ENCODE measurements at regions not wholly inside any gene's neighbourhood (a gene's known extent, or its start where the extent isn't known, plus 50 kb on each side); places are given as distances from the start of the nearest gene placed in this dataset.
"Not testable (repeated sequence)": the region's sequence is repeated elsewhere in the genome, so short reads cannot be mapped to it uniquely, and the experiment has no call there.

DNA sequence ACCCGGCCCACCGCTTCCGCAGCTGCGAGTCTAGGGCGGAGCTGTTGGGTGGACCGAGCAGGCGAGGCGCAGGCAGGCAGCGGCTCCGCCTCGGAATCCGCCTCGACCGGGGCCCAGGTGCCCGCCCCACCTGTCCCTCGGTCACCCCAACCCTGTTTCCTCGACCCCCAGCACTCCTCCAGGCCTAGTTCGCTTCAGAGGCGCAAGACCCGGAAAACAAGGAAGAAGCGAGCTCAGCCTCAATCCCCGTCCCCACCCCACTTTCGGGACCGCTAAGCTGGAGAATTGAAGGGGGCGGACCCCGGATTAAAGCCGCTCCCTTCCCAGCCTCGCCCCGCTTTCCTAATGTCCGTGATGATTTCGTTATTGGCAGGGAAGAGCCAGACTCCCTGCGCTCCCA lies 131.3 kb downstream of the POTEH start:
- H3K4me3 ChIP-seq (ENCODE audit: low read depth, low read length); DNase-seq (ENCODE audit: low read depth): not testable (repeated sequence)

- not testable (repeated sequence) for DNase-seq (ENCODE audit: low read depth); H3K4me3 ChIP-seq (ENCODE audit: low read depth, low read length)
These were observed 132.2 kb downstream of the POTEH start for GRCh38 chr22:15822001-15822400.

DNA sequence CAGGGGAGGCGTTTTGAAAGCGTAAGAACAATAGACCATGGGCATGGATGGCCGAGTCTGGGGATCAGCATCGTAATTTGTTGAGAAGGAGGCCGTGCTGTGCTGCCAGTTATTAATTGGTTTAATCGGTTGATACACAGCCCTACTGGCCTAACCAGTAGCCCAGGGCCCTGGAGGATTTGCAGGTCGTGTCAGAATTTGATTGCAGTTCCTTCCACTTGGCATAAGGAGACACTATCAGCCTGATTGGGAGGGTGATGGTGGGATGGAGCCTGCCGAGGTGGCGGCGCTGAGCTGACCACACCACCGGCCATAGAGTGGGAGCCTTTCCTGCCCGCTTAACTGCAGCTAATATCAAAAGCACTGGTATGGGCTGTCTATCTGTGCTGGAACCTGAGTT lies 133.4 kb downstream of the POTEH start:
- H3K4me3 ChIP-seq (ENCODE audit: low read depth, low read length); DNase-seq (ENCODE audit: low read depth): not testable (repeated sequence)

DNA sequence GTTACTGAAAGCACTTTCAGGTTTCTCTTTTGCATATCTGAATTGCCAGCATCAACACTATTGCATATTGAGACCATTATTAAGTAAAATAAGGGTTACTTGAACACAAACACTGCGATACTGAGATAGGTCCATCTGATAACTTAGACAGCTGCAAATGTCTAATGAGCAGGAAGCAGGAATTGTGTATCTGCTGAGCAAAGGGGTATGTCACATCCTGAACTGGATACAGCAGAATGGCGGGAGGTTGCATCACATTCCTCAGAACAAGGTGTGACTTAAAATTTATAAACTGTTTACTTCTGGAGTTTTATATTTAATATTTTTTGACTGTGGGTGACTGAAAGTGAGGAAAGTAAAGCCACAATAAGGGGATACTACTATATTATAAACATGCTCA lies 142.4 kb downstream of the POTEH start:
- DNase-seq (ENCODE audit: low read depth); H3K4me3 ChIP-seq (ENCODE audit: low read depth, low read length): not testable (repeated sequence)

DNA sequence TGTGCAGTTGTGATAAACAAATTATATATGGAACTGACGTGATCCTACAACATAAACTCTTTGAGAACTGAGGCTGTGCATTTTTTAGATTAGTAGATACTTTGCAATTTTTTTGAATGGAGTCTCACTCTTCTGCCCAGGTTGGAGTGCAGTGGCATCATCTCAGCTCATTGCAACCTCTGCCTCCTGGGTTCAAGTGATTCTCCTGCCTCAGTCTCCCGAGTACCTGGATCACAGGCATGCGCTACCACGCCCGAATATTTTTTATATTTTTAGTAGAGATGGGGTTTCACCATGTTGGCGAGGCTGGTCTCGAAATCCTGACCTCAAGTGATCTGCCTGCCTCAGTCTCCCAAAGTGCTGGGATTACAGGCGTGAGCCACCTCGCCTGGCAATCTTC lies 145.9 kb downstream of the POTEH start:
- DNase-seq (ENCODE audit: low read depth) = not testable (repeated sequence)

DNA sequence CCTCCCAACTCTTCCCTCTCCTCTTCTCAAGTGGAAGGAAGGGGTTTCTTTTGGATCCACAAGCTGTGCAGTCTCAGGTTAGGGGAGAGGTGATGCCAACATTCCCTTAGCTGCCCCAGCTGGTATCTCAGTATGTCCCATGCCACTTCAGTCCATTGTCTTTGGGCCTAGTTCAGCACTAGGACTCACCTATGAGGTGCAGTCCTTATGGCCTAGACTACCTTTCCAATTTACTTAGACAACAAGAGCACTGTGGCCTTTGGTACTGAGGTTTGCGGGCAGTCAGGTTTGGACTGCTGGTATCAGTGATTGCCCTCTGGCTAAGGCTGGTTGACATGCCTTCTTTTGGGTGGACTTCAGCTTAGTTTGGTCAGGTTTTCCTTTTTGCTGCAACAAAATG lies 159.9 kb downstream of the POTEH start:
- H3K4me3 ChIP-seq (ENCODE audit: low read depth, low read length); DNase-seq (ENCODE audit: low read depth): not testable (repeated sequence)

More for the DNA sequence above, 145.9 kb downstream of the POTEH start:
- not testable (repeated sequence) for H3K4me3 ChIP-seq (ENCODE audit: low read depth, low read length)

- not testable (repeated sequence) for H3K4me3 ChIP-seq (ENCODE audit: low read depth, low read length); DNase-seq (ENCODE audit: low read depth)
These were observed 164.0 kb downstream of the POTEH start for GRCh38 chr22:15853716-15854373.

DNA sequence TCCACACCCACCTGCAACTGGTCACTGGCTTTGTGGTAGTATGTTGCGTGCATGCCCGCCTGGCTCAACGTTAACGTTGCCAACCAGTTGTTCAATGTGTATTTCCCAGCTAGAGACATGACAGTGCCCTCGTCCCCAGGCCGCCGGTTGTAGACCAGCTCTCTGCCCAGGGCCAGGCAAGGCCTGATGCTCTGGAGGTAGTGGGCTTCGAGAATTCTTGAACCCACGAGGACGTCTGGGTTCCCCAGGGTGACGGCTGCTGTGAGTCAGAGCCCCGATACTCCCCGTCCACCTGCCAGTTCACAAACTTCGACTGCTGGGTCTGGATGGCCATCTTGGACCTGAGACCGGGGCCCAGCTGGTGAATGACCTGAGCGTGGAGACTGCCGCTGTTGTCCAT lies 164.6 kb downstream of the POTEH start:
- DNase-seq (ENCODE audit: low read depth); H3K4me3 ChIP-seq (ENCODE audit: low read depth, low read length): not testable (repeated sequence)

DNA sequence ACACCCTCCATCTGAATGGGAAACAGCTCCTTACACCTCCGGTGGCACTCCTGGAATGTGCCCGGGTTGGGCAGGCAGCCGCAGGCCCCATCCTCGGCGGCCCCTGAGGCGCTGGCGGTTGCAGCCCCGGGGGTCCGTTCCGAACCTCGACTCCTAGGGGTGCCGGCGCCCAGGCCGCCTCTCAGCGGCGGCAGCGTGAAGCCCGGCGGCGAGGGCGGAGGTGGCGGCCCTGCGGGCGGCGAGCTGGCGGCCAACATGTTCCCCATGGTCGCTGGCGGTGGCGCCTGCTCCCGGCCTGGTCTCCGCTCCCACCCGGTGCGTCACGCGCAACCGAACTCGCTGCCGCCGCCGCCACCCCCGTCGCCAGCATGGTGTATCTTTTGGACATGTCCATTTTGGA lies 165.2 kb downstream of the POTEH start:
- H3K4me3 ChIP-seq (ENCODE audit: low read depth, low read length); DNase-seq (ENCODE audit: low read depth): not testable (repeated sequence)

DNA sequence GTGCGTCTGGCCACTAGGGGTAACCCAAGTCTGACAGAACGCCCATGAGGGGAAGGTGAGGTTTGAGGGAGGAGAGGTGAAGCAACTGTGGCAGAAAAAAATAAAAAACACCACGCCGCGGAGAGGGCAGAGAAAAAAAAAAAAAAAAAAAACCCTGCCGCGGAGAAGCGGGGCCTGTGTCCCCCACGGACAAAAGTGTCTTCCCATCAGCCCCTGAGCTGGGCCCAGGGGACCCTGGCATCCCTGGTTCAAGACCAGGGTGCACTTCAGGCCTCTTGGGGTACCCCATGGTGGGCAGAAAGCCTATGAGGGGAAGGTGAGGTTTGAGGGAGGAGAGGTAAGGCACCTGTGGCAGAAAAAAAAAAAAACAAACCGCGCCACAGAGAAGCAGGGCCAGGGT lies 191.1 kb downstream of the POTEH start:
- H3K4me3 ChIP-seq (ENCODE audit: low read depth, low read length); DNase-seq (ENCODE audit: low read depth): not testable (repeated sequence)

DNA sequence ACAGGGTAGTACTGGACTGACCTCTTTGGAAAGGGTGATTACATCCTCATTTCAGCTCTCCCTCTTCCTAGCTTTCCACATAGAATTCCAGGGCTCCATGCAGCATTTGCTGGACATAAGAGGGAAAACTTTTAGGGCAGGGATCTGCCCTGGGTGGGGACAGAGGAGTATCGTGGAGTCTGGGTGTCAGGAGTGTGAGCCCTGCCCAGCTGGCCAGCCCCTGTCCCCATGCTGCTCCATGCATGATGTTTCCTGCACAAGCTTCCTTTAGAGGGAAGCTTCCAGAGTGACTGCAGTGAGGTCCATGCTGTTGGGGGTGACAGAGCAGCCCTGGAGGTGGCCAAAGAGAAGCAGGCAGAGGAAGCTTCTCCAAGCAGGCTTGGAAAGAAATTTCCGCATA lies 214.5 kb downstream of the POTEH start:
- H3K4me3 ChIP-seq (ENCODE audit: low read depth, low read length); DNase-seq (ENCODE audit: low read depth): not testable (repeated sequence)

DNA sequence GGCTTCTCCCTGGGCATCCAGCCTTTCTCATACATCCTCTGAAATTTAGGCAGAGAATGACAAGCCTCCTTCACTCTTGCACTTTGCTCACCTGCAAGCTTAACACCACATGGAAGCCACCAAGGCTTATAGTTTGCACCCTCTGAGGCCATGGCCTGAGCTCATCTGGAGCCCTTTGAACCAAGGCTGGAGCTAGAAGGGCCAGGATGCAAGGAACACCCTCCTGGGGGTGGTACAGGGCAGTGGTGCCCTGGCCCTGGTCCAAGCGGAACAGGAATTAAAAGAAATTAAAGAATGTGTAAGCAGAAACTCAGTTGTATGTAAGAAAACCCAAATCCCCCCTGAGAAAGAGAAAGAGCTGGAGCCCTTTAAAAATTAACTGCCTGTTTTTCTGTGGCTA lies 221.9 kb downstream of the POTEH start:
- not testable (repeated sequence) for H3K4me3 ChIP-seq (ENCODE audit: low read depth, low read length); DNase-seq (ENCODE audit: low read depth)

GRCh38 chr22:15919120-15919519 lies 229.3 kb downstream of the POTEH start:
- not testable (repeated sequence) for DNase-seq (ENCODE audit: low read depth); H3K4me3 ChIP-seq (ENCODE audit: low read depth, low read length)

DNA sequence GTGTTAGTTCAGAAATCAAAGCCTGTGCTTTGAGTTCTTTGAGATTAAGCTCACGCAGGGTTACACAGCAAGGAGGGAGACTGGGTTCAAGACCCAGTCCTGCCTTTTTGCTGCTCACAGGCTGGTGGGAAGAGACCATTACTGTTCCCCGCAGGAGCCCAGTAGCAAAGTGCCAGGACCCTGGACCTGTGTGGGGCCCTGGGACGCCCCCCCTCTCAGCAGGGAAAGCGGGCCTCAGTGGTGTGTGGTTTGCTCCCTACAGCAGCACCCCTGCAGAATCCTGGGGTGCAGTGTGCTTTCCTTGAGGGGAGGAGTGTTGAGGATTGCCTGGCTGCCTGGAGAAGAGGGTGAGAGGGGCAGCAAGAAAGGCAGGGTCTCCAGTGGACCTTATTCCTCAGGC lies 231.1 kb downstream of the POTEH start:
- not testable (repeated sequence) for H3K4me3 ChIP-seq (ENCODE audit: low read depth, low read length); DNase-seq (ENCODE audit: low read depth)

DNA sequence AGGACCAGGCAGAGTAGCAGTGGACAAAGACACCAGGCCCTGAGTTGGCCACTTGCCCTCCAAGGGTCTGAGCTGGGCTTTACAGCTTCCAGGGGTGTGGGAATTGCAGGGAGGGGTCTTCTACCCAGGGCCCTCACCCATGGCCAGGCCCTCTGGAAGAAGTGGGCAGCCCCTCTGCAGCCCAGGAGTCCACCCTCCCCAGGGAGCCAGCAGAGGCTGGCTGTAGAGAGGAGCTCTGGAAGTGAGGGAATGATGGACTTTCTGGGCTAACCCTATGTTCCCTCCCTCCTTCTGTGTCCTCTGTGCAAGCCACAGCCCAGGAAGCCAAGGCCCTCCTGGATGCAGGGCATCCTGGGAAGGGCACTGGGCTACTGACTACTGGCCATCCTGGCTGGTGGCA lies 232.3 kb downstream of the POTEH start:
- DNase-seq (ENCODE audit: low read depth); H3K4me3 ChIP-seq (ENCODE audit: low read depth, low read length): not testable (repeated sequence)

DNA sequence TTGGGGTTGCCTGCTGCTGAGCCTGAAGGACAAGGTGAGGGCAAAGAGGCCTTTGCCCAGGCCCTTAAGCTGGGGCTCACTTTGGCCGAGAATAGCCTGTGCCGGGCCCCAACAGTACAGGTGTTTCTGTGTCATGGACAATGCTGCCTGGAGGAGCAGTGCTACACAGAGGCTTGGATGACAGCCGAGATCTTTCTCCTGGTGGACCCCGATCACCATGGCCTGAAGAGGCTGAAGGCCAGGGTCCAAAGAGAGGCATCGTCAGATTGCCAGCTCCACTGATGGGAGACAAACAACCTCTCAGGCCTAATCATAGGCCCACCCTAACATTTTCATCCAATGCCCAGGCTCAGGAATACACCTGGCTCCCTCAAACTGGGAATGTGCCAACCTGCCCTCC lies 232.8 kb downstream of the POTEH start:
- DNase-seq (ENCODE audit: low read depth); H3K4me3 ChIP-seq (ENCODE audit: low read depth, low read length): not testable (repeated sequence)

- DNase-seq (ENCODE audit: low read depth) = not testable (repeated sequence)
These were observed 235.0 kb downstream of the POTEH start for GRCh38 chr22:15924820-15925219.

DNA sequence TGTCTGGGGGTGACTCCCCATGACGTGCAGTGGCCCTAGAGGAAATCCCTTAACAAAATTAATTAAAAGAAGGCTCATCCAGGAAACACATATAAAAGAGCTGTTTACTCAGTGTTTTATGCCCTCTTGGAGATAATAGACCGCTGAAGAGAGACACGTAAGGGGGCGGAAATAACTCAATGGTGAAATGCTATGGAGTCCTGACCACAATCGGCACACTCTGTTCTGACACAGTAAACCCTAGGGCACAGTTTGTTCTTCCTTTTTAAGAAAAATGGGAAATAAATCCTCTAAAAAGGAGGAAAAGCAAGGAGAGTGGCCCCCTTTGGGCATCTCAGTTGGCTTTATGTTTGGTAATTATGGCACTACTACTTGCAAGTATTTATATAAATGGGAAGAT lies 237.3 kb downstream of the POTEH start:
- not testable (repeated sequence) for DNase-seq (ENCODE audit: low read depth); H3K4me3 ChIP-seq (ENCODE audit: low read depth, low read length)

More at GRCh38 chr22:15924820-15925219, 235.0 kb downstream of the POTEH start:
- H3K4me3 ChIP-seq (ENCODE audit: low read depth, low read length) = not testable (repeated sequence)

Measured in epithelial cell of proximal tubule (primary cell).